ENCODE measurements at regions not wholly inside any gene's neighbourhood (a gene's known extent, or its start where the extent isn't known, plus 50 kb on each side); places are given as distances from the start of the nearest gene placed in this dataset.

DNA sequence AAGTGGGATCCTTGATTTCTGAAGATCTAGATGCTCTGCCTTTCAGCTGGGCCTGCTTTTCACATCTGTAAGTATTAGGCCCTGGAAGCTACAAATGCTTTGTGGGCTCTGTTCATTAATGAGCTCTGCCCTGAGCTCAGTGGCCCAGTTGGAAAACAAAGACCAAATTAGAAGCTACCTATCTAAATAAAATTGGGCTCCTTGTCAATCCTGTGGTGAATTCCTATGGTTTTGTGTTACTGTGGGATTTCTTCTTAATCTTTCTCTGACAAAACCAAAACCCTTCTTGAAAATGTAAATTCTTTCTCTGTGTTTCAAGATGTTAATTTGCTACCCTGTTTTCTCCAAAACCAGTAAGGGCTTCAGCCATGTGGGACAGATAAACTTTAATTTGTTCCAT is 219.0 kb upstream of the HS6ST1 start:
- no peak for DNase-seq

DNA sequence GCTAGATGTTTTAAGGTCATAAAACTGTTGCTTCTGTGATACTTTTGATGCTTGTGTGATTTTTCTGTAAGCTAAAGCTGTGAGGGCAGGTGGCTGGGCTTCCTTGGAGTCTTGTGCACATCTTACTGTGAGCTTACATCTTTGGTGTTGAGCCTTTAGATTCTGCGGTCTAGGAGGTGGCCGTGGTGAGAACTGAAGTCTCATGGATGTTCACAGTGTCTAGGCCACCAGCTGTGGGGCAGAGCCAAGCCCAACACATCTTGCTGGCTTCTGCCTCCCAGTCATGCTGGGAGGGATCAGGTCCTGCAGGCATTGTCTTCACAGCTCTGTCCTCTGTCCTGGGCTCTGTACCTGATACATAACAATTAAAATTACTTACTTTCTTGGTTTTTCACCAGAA is 219.7 kb upstream of the HS6ST1 start:
- no peak for DNase-seq

DNA sequence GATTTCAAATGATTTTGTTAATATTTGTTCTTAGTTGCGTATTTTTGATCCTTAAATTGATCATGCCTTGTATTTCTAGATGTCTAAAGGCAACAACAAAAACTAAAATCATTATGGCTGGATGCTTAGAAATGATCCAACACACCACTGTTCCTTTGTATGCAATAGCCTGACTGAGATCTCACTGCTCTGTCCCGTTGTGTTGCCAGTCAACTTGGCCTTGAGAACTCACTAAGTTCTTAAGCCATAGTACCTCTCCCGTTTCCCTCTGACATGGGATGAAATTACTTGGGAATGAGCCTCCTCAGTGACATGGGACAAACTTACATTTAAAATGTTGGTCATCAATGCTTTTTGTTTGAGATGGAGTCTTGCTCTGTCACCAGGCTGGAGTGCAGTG is 222.0 kb upstream of the HS6ST1 start:
- DNase-seq, result no peak

DNA sequence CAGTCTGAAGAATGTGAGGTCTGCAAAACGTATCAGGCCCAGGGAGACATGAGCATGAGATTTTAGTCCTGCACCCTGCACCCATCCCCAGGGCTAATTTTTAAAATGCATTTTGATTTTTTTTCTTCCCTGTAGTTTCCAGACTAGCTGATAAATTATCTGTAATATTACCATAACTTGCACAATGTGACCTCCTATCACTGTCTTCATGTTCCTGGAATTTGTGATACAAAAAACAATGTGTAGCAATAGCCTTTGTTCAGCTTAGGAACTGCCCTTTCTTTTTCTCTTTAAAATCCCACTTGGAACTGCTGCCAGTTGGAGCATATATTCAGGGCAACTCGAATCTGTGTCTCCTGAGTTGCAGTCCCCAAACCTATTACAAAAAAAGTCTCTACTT is 222.8 kb upstream of the HS6ST1 start:
- no peak for DNase-seq

DNA sequence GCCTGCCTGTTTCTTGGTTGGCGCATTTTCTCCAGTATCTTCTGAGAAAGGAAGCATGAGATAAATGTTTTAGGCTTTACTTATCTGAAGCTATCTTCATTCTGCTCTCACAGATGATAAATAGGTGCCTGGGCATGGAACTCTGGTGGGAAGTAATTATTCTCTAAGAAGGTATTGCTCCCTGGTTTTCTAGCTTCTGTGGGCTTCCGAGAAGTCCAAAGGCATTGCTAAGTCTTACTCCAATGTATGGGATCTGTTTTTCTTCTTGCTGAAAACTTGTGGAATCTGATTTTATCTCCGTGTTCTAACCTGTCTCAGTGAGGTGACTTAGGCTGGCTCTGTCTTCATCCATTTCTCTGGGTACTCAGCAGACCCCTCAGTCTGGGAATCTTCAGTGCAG is 224.4 kb upstream of the HS6ST1 start:
- no peak for DNase-seq

DNA sequence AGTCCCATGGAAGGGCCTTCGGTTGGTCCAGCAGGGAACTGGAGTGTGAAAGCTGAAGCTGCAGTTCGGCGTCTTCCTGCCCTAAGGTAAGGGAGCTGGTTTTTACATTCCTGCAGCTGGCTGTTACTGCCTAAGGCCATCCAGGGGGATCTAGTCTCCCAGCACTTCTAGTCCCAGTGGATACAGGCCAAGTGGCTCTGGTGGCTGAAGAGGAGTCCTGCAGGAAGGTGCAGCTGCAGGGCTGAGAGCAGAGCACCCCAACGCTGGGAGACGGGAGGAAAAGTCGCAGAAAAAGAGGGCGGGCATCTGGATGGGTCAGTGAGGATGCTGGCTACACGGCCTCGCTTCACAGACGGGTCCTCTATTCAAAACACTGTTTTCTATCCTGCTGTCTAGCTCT is 225.0 kb upstream of the HS6ST1 start:
- no peak for DNase-seq

DNA sequence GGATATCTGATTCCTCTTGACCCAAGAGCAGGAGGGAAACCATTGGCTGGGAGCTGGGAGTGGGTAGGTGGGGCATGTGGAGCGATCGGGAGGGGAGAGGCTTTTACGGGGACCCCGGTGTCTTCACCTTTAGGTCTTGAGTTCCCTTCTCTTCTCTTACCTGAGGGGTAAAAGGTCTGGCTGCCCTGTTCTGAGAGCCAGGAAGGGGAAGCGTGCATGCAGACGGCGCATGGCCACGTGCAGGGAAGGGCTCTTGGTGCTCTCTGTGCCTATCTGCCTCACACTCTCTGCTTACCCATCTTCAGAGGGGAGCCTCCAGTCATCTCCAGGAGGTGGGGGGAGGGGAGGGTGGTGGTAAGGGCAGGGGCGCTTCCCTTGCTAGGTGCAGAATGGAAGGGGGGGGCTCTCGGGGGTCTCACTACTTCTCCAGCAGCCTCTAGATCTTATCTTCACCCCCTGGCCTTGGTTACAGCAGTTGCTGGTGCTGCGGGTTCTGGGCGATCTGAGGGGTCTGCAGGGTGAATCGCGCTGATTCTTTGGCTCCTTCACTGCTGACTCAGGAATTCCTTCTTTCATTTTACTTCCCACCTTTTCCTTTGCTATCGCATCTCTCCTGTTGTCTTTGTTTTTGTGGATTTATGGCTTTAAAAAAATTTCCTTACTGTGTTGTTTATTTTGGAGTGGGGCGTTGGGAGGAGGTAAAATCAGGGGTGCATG is 225.8 kb upstream of the HS6ST1 start:
- no peak for DNase-seq

DNA sequence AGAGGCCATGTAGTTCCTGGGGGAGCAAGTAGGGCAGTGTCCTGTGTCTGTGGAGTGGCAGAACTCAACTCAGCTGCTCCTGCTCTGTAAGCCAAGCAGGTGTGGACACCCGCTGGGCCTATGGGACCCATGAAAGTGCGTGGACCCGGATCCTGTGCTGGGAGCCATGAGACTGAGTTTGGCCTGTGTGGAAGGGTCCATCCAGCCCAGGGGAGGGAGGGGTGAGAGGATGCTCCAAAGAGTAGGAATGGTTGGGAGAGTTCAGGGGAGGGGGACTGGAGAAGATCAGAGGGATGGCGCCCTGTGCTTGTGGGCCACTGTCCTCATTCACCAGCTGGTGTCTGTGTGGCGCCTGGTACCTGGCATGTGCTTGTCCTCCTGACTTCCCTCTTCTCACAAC is 226.4 kb upstream of the HS6ST1 start:
- no peak for DNase-seq

DNA sequence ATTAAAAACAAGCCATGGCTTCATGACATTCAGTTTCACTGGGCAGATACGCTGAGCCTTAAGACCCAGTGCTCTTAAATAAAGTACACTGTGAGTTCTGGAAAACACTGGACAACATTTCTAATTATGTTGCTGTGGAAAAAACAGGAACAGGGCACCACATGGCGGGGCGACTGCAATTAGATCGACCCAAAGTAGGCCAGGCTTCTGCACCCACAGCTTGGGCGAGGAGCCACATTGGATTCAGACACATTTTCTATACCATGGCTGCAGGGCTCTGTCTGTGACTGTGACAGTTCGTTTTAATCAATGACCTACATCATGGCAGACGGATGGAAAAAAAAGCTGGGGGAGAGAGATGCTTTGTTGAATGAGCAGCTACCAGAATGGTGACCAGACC is 227.2 kb upstream of the HS6ST1 start:
- no peak for DNase-seq

DNA sequence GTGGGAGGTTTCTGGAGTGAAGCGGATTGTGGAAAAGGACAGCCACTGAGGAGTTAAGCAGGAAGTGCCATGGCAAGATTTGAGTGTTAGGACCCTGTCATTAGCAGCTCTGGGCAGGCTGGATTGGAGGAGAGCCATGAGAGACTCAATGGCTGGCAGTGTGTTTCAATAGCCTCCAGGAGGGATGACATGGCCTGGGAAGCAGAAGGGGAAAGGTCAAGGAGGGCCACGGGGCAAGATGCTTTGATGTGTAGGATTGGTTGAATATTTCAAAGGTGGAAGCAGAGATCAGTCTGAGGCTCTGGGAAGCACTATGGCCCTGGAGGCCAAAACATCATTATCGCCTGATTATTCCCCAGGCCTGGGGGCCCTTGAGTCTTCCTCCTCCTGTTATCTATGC is 229.0 kb upstream of the HS6ST1 start:
- DNase-seq, result no peak

DNA sequence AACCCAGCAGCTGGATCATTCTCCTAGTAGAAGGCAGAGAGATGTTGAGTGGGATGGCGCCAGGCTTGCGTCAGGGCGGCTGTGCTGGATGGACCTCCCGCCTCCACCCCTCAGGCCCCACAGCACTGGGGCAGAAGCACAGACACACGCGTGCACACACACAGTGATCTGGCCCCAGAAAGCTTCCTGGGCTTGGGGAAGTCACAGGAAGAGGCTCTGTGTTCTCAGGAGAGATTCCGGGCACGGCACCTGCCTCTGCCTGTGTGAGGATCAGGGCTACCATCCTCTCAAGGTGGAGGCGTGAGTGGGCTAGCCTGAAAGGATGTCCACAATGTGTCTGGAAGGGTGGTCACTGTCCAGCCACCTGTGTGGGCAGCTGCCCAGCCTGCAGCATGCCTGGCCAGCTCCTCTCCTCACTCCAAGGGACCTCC is 229.8 kb upstream of the HS6ST1 start:
- no peak for DNase-seq

DNA sequence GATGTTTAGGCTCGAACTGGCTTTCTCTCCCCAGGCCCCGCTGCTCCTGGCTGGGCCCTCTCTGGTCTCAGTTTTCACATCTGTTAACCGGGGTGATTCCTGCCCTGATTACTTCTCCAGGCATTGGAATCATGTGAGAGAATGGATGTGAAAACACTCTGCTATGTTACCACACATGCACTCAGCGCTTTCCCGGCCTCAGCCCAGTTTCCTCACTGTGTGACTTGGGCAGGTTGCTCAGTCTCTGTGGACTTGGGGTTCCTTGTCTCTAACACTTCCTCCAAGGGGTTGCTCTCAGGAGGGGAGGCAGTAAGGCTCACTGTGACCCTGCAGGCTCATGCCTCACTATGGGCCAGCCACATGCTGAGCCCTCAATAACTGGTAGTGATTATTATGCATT is 230.4 kb upstream of the HS6ST1 start:
- no peak for DNase-seq

DNA sequence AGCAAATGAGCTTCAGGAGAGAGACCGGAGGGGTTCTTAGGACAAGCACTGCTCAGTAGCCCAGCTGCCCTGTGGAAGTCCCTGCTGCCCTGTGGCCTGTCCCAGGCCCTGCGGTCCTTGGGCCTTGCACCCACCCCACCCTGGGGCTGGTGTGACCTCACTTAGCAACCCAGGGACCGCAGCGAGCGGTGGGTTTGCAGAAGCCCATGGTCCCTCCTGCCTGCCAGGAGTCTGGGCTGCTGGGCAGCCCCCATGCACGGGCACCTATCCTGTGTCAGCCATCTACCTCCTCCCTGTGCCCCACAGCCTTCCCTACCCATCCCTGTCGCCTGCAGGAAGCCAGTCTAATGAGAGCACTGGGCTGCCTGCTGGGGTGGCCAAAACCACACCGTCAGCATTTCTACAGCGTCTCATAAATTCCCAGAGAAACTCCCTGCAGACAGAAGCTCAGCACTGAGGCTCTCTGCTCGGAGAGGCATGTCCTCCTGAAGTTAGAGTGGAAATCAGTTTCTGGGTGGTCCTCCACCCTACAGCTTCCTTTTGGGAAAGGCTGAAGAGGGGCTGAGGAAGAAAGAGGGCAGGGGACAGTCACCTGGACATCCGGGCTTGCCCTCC is 231.1 kb upstream of the HS6ST1 start:
- no peak for DNase-seq

DNA sequence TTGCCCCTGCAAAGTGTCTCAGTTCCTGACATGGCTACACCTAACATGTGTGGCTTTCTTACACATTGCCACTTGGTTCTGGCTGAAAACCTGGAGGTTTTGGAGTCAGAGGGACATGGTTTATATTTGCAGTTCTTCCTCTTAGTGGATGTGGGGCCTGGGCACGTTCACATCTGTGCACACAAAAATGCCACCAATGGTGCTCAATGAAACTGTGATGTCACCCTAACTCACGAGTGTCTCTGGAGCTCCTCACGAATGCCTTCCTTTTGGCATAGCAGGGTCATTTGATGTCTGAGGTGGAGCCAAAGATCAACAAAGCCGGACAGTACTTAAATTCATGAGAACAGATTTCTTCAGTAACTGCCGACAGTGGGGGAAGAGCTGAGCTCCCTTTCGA is 231.7 kb upstream of the HS6ST1 start:
- DNase-seq, result no peak

DNA sequence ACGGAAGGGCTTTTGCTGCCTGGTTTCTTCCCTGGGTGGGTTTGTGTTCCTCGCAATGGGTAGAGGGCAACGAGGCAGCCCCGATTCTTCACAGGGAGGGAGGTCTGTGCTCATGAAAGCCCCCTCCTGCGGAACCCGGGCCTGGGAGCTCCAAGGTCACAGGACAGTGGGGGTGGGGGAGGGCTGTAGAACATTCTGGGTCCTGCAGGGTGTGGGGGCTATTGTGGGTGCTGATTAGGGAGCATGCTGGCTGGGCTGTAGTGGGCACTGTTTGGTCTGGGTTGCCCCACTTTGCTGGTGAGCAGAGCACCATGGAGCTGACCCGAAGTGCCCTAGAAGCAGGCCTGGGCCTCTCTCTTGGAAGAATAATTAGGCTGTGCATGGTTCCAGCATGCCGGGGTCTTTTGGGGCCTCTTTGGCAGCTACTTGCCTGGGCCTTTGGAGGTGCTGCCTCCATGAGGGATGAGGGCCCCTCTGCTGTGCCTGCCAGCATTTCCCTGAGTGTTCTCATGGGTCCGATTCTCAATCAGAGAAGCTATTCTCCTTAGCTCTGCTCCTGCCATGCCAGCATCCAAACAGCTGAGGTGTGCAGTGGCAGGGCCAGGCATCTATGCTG is 232.2 kb upstream of the HS6ST1 start:
- no peak for DNase-seq

DNA sequence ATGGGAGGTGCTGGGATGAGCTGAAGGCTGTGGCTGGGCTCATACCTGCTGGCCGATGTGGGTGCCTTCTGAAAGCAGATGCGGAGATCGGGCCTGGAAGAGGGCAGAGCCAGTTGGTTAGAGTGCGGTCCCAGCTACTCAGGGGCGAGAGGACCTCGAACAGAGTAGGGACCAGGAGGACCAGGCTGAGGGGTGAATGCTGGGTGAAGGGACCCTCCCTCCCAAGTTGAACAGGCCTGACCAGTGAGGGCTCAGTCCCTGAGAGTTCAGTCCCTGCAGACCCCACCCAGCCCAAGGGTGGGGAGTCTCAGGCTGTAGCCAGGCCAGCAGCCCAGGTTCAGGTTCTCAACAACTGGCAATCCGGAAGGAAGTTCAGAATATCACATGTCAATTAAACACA is 232.8 kb upstream of the HS6ST1 start:
- no peak for DNase-seq

DNA sequence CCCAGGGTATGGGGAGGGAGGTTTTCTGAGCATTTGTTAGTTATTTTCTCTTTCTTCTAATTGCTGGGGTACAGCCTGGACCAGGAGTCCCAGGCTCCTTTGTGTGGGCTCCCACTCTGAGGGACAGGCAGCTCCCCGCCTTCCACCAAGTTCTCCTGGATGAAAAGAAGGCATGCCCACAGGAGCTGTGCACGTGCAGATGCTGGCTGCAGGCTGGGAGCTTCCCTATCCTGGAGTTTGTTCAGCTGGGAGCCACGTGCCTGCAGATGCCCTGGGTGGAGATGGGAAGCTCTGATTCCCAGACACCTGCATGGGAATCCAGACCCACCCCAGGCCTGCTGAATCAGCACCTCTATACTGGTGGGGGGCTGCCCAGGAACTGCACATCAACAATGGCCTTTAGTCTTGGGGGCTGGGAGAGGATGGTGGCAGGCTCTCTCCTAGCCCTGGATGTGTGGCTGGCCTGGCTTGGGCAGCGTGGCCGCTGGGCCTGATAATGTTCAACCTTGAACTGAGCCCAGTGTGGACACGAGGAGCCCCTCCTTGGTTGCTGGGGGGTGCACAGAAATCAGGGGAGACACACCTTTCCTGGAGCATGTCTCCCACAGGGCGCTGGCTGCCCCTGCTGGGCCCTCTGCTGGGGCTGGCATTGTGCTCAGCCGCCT is 233.6 kb upstream of the HS6ST1 start:
- DNase-seq, result no peak

DNA sequence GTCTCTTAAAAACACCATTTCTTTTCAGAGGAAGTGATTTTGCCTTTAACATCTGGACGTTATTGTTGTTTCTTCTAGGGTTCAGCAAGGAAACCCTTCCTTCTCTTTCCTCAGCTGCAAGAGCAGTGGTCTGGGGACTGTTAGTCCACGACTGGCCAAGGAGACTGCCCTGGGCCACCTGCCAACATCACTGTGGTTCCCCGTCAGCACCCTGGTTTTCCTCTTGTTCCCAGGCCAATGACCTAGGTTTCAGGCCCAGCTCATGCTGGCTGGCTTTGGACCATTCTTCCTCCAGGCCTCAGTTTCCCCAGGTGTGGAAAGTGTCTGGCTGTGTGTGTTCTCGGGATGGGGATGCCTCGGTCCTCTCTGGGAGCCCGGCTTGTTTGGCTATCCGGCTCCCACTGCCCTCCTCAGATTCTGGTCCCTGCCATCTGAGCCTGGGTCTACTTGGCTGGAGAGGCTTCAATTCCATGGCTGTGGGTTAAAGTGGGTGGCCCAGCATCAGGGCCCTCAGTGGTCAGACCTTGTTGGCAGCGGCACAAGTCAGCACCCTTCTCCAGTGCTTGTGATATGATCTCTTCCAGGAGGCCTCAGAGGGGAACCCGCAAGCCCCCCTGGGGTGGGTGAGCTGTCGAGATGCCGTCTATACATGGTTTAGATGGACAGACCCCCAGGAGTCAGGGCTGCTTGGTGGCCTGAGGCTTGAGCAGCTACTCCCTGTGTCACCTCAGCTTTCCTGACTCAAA is 234.3 kb upstream of the HS6ST1 start:
- DNase-seq, result no peak

DNA sequence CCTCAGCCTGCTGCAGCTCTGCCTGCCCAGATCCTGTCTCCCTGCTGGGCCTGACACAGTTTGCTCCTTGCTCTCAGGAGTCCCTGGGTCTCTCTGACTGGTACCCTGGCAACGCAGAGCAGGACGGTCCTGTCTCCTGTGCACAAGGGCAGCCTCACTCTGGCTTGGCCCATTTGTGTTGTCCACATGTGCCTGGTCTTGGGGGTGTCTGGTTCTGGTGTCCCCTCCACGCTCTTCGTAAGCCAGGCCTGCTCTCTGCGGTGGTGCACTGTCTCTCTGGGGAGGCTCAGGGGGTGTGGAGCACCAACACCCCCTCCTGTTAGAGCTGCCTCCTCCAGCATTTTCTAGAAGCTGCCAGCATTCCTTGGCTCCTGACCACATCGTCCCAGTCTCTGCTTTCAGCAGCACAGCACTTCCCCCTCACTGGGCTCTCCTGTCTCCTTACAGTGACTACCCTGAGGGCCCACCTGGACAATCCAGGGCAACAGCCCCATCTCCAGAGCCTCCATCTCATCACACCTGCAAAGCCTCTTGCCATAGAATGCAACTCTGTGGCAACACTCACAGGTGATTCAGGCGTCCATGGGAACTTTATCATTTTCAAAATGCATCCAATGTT is 235.6 kb upstream of the HS6ST1 start:
- DNase-seq, result no peak

DNA sequence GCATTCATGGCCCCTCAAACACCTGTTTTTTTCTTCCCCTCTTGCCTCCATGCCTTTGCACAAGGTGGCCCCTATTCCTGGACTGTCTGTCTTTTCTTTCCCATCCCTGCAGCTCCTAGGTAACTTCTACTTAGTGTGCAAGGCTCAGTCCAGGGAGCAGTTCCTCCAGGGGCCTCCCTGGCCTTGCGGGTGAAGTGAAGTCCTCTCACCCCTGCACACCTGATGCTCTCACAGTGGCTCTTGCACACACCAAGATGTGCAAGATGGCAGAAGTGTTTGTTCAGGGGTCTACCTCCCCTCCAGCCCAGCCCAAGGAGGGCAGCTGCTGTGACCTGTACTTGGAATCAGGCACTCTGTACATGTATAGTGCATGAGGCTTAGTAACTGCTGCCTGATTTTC is 236.8 kb upstream of the HS6ST1 start:
- DNase-seq, result no peak

DNA sequence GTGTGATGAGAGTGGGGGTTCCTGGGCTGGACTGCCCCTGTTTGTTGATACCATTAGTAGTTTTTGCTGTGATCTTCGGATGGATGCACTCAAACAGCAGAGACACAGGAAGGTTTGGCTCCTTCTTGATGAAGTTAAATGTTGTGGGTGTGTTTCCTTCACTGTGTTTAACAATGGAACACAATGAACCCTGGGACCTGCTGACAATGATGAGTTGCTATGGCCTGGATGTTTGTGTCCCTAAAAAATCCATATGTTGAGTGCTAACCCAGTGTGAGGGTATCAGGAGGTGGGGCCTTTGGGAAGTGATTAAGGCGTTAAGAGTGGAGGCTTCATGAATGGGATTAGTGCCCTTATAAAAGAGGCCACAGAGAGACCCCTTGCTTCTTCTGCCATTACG is 237.4 kb upstream of the HS6ST1 start:
- no peak for DNase-seq

DNA sequence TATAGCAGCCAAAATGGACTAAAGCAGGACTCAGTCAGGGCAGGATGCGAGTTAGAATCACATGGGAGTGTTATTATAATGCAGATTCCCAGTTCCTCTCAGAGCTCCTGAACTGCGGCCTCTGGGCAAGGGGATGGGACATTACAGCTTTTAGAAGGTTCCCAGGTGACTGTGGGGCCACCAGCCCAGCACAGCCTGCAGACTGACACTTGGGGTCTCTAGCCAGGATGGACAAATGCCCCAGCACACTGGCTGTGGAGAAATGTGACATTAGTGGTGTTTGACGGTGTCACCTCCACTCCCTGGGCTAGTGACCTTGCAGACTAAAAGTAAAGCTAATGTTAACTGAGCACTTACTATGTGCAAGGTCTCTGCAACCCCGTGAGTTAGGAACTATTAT is 238.0 kb upstream of the HS6ST1 start:
- DNase-seq, result no peak

DNA sequence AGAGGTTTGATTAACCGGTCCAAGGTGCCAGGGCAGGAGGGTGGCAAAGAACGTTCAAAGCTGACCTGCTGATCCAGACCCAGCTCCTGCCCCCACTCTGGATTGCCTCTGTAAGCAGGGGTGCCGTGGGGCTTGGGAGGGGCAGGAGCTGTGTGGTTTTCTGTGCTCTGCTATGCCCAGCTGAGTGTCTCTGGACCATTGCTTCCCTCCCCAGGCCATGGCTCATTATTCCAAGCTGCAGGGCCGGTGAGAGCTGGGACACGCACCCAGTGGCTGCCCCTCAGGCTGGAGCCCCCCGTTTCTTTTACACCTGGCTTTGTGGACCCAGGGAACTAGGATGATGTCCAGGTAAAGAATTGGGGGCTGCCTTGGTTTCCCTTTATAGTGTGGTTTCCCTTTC is 238.4 kb upstream of the HS6ST1 start:
- DNase-seq, result no peak
